K562 (cell line): ENCODE measurements at regions not wholly inside any gene's neighbourhood (a gene's known extent, or its start where the extent isn't known, plus 50 kb on each side); places are given as distances from the start of the nearest gene placed in this dataset.

ENCODE experiments used
- BDP1 ChIP-seq: IDR thresholded peaks from 3 replicates; pipeline ENCODE4 v1.6.1; 2011; ENCODE audit not compliant: insufficient read length, insufficient read depth
- CHD2 ChIP-seq: IDR thresholded peaks from 2 replicates; pipeline ENCODE4 v1.6.1; 2011; ENCODE audit warnings: low read depth, low read length
- DPF2 ChIP-seq: fragments of 450-650 bp; IDR thresholded peaks from 2 replicates; pipeline ENCODE4 v1.6.1; 2016
- ERF ChIP-seq: fragments of 450-650 bp; formaldehyde crosslinking; IDR thresholded peaks from 2 replicates; pipeline ENCODE4 v1.4.0; 2020; ENCODE audit warnings: mild to moderate bottlenecking, mixed read lengths
- GABPA ChIP-seq: fragments of 200-800 bp; sonication (Bioruptor generic); conservative IDR thresholded peaks from 2 replicates; pipeline ENCODE4 v1.6.1; 2016; ENCODE audit warnings: low read depth, missing genetic modification characterization, missing compliant biosample characterization
- GTF2F1 ChIP-seq: IDR thresholded peaks from 2 replicates; pipeline ENCODE4 v1.6.1; 2011; ENCODE audit warnings: low read depth, low read length, improper control_type of control experiment
- IFI16 ChIP-seq: fragments of 250-450 bp; sonication (Bioruptor Pico); IDR thresholded peaks from 2 replicates; pipeline ENCODE4 v2.1.2; 2022; ENCODE audit warnings: mild to moderate bottlenecking, inconsistent platforms
- KLF6 ChIP-seq: fragments of 250-450 bp; sonication (Bioruptor Pico); IDR thresholded peaks from 2 replicates; pipeline ENCODE4 v1.4.0; 2020; ENCODE audit warnings: mild to moderate bottlenecking, moderate library complexity, borderline replicate concordance
- RAD21 ChIP-seq, 2 experiments: fragments of 250-450 bp in 1 of 2; fragments of 450-650 bp in 1 of 2; sonication (Bioruptor Pico) in 1 of 2; formaldehyde crosslinking in 1 of 2; IDR thresholded peaks in 1 of 2; conservative IDR thresholded peaks in 1 of 2; 2 replicates each; pipeline versions ENCODE4 v1.4.0 to v1.8.0; 2020 to 2022; ENCODE audit warnings: mild to moderate bottlenecking in 2 of 2, moderate library complexity in 1 of 2
- RCOR1 ChIP-seq, 2 experiments: IDR thresholded peaks; 2 replicates each; pipeline ENCODE4 v1.6.1; 2012; ENCODE audit warnings: low read depth in 2 of 2, low read length in 2 of 2, borderline replicate concordance in 1 of 2, improper control_type of control experiment in 1 of 2
- SMARCA5 ChIP-seq: fragments of 450-650 bp; IDR thresholded peaks from 2 replicates; pipeline ENCODE4 v1.6.1; 2016
- SMARCB1 ChIP-seq: IDR thresholded peaks from 2 replicates; pipeline ENCODE4 v1.6.1; 2011; ENCODE audit warnings: improper control_type of control experiment, low read depth; ENCODE audit not compliant: insufficient read length
- TRIM24 ChIP-seq, 2 experiments: fragments of 450-650 bp; IDR thresholded peaks; 2 replicates each; pipeline ENCODE4 v1.6.1; 2016

DNA sequence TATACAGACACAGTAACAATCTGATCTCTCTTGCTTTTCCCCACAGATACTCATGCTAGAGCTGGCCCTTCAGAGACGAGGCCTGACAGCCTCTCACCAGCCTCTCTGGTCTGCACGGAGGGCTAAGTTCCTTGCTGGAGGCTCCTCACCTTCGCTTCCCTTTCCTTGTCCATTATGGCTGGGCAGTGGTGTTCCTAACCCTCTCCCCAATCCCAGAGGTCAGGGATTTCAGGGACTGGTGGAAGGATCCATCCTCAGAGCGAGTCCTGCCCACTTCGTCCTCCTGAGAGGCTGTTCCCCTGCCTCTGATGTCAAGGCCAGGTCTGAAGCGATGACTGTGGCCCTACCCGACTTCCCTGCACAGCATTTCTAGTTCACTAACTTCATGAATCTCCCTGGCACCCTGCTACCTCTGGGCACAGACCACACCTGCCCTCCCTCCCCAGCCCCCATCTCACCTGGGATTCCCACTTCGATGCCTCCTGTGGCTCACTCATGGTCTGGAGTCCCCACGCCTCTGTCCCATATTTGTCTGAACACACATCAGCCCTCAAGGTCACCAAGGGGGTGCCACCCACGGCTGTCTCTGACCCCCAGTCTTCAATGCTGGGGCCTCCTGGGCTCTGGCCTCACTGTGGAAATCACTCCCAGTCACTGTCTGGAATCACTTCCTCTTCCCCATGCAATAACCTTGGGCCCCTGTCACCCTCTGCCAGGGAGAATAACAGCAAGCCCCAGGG is 124.9 kb upstream of the PRR20G start:
- TF ChIP-seq IFI16 (no peak), SMARCB1 (no peak), DPF2 (no peak), KLF6 (CRISPR knock-in tag) (no peak), BDP1 (no peak), SMARCA5 (no peak), CHD2 (no peak), RAD21 (CRISPR knock-in tag; conservative IDR thresholded peaks at IDR 0.05 in 1 of 2, IDR thresholded peaks at IDR 0.05 in 1 of 2) (no peak), TRIM24 (IDR thresholded peaks at IDR 0.05) (no peak), GABPA (tag) (no peak), GTF2F1 (no peak), RCOR1 (IDR thresholded peaks at IDR 0.05; ENCODE audit: borderline replicate concordance in 1 of 2, low read depth in 2 of 2, low read length in 2 of 2) (no peak), ERF (CRISPR knock-in tag) (no peak)
